K562 (cell line): ENCODE measurements at regions not wholly inside any gene's neighbourhood (a gene's known extent, or its start where the extent isn't known, plus 50 kb on each side); places are given as distances from the start of the nearest gene placed in this dataset.

Source experiments
- ATF3 ChIP-seq, 2 experiments: fragments of 450-650 bp in 1 of 2; sonication (generic) in 1 of 2; formaldehyde crosslinking in 1 of 2; IDR thresholded peaks in 1 of 2; conservative IDR thresholded peaks in 1 of 2; 2 replicates each; pipeline versions ENCODE4 v1.6.1 to v1.8.1; 2016 to 2023; ENCODE audit warnings: mild to moderate bottlenecking in 2 of 2, moderate library complexity in 2 of 2, inconsistent platforms in 1 of 2, missing genetic modification reagents in 1 of 2
- BRD9 ChIP-seq: fragments of 450-650 bp; IDR thresholded peaks from 2 replicates; pipeline ENCODE4 v1.6.1; 2018; ENCODE audit warnings: low read depth; ENCODE audit not compliant: partially characterized antibody
- DPF2 ChIP-seq: fragments of 450-650 bp; IDR thresholded peaks from 2 replicates; pipeline ENCODE4 v1.6.1; 2016
- ESRRB ChIP-seq: fragments of 250-450 bp; sonication (Bioruptor Pico); IDR thresholded peaks from 2 replicates; pipeline ENCODE4 v1.5.0; 2020; ENCODE audit warnings: mild to moderate bottlenecking, moderate library complexity, borderline replicate concordance
- JUND ChIP-seq, 2 experiments: IDR thresholded peaks; 2 replicates in 1 of 2; 3 replicates in 1 of 2; pipeline ENCODE4 v1.6.1; 2011; ENCODE audit warnings: borderline replicate concordance in 2 of 2, low read depth in 2 of 2, low read length in 2 of 2, improper control_type of control experiment in 1 of 2, missing biosample characterization in 1 of 2, missing genetic modification characterization in 1 of 2, missing genetic modification reagents in 1 of 2
- KAT8 ChIP-seq: fragments of 450-650 bp; IDR thresholded peaks from 2 replicates; pipeline ENCODE4 v1.6.1; 2016; ENCODE audit warnings: low read depth, mild to moderate bottlenecking
- MNT ChIP-seq, 2 experiments: fragments of 450-650 bp; conservative IDR thresholded peaks; 2 replicates each; pipeline ENCODE4 v1.6.1; 2017; ENCODE audit warnings: mild to moderate bottlenecking in 2 of 2, moderate library complexity in 2 of 2
- MTA1 ChIP-seq: fragments of 450-650 bp; IDR thresholded peaks from 2 replicates; pipeline ENCODE4 v1.6.1; 2017; ENCODE audit warnings: borderline replicate concordance
- MYC ChIP-seq, 2 experiments: fragments of 250-450 bp in 1 of 2; sonication (Bioruptor Pico) in 1 of 2; IDR thresholded peaks; 2 replicates each; pipeline versions ENCODE4 v1.5.1 to v1.6.1; 2012 to 2021; ENCODE audit warnings: low read depth in 2 of 2, borderline replicate concordance in 1 of 2, improper control_type of control experiment in 1 of 2, low read length in 1 of 2, mild to moderate bottlenecking in 1 of 2, moderate library complexity in 1 of 2
- NFE2 ChIP-seq: IDR thresholded peaks from 2 replicates; pipeline ENCODE4 v1.6.1; 2014; ENCODE audit warnings: antibody characterized with exemption, low read depth
- NR2C2 ChIP-seq, 2 experiments: fragments of 200-800 bp in 1 of 2; sonication (Bioruptor generic) in 1 of 2; sonication (generic) in 1 of 2; formaldehyde crosslinking in 1 of 2; IDR thresholded peaks; 2 replicates each; pipeline versions ENCODE4 v1.6.1 to v1.8.0; 2016 to 2022; ENCODE audit warnings: mild to moderate bottlenecking in 1 of 2, missing compliant biosample characterization in 1 of 2, missing genetic modification characterization in 1 of 2, missing genetic modification reagents in 1 of 2
- PPARD ChIP-seq: fragments of 250-450 bp; sonication (Bioruptor Pico); IDR thresholded peaks from 2 replicates; pipeline ENCODE4 v1.8.0; 2022; ENCODE audit warnings: inconsistent platforms, mild to moderate bottlenecking, moderate library complexity
- RCOR1 ChIP-seq, 2 experiments: IDR thresholded peaks; 2 replicates each; pipeline ENCODE4 v1.6.1; 2012; ENCODE audit warnings: low read depth in 2 of 2, low read length in 2 of 2, borderline replicate concordance in 1 of 2, improper control_type of control experiment in 1 of 2
- RUNX1 ChIP-seq: sonication (generic); IDR thresholded peaks from 2 replicates; pipeline ENCODE4 v1.6.1; 2016; ENCODE audit warnings: antibody characterized with exemption, low read depth
- SMARCE1 ChIP-seq: fragments of 450-650 bp; IDR thresholded peaks from 2 replicates; pipeline ENCODE4 v1.7.1; 2016; ENCODE audit warnings: mild to moderate bottlenecking
- STAT6 ChIP-seq: sonication (generic); formaldehyde crosslinking; IDR thresholded peaks from 2 replicates; pipeline ENCODE4 v1.8.1; 2023; ENCODE audit warnings: mild to moderate bottlenecking, missing genetic modification reagents
- ZNF316 ChIP-seq: fragments of 450-650 bp; IDR thresholded peaks from 2 replicates; pipeline ENCODE4 v1.6.1; 2016
- ZNF589 ChIP-seq: fragments of 200-800 bp; sonication (Bioruptor generic); IDR thresholded peaks from 2 replicates; pipeline ENCODE4 v1.6.1; 2016; ENCODE audit warnings: low read depth, missing genetic modification characterization, missing compliant biosample characterization
- ZNF717 ChIP-seq: fragments of 250-450 bp; sonication (Bioruptor Pico); IDR thresholded peaks from 2 replicates; pipeline ENCODE4 v1.5.0; 2021
- TF ChIP-seq, protein P1 (sequence below), 2 experiments: fragments of 200-800 bp in 1 of 2; sonication (Bioruptor generic) in 1 of 2; sonication (generic) in 1 of 2; formaldehyde crosslinking in 1 of 2; IDR thresholded peaks in 1 of 2; conservative IDR thresholded peaks in 1 of 2; 2 replicates each; pipeline versions ENCODE4 v1.5.0 to v1.6.1; 2016 to 2020; ENCODE audit warnings: missing compliant biosample characterization in 1 of 2, missing genetic modification characterization in 1 of 2, missing genetic modification reagents in 1 of 2

- TF ChIP-seq JUND (IDR thresholded peaks at IDR 0.05; ENCODE audit: borderline replicate concordance, low read depth, low read length) (peak; percentile 81), JUND (tag; IDR thresholded peaks at IDR 0.05; ENCODE audit: borderline replicate concordance, low read depth, low read length) (peak; percentile 54; the same call in 2 of the 3 replicates), PPARD (no peak), ZNF589 (peak; percentile 73; the same call in 1 of the 2 replicates), RUNX1 (no peak), MYC (IDR thresholded peaks at IDR 0.05; ENCODE audit: low read depth, low read length) (no peak), MYC (CRISPR knock-in tag; IDR thresholded peaks at IDR 0.05; ENCODE audit: borderline replicate concordance, low read depth) (no peak), STAT6 (CRISPR knock-in tag) (no peak), ATF3 (IDR thresholded peaks at IDR 0.05) (peak; percentile 77), ATF3 (CRISPR knock-in tag; conservative IDR thresholded peaks at IDR 0.05) (no peak), RCOR1 (IDR thresholded peaks at IDR 0.05; ENCODE audit: borderline replicate concordance in 1 of 2, low read depth in 2 of 2, low read length in 2 of 2) (peak in 1 of 2 experiments; percentile 46; a peak in 1 of 4 replicates), NFE2 (0 out of 2 replicates have a peak, but pooled peaks have one; percentile 13), ESRRB (CRISPR knock-in tag) (no peak), BRD9 (no peak), MTA1 (no peak), DPF2 (peak; percentile 58), ZNF316 (no peak), ZNF717 (no peak), NR2C2 (CRISPR knock-in tag; IDR thresholded peaks at IDR 0.05) (no peak), NR2C2 (tag; IDR thresholded peaks at IDR 0.05) (peak; percentile 36; the same call in 1 of the 2 replicates), SMARCE1 (peak; percentile 71), KAT8 (no peak), MNT (conservative IDR thresholded peaks at IDR 0.05) (no peak)
- TF ChIP-seq, protein P1, sequence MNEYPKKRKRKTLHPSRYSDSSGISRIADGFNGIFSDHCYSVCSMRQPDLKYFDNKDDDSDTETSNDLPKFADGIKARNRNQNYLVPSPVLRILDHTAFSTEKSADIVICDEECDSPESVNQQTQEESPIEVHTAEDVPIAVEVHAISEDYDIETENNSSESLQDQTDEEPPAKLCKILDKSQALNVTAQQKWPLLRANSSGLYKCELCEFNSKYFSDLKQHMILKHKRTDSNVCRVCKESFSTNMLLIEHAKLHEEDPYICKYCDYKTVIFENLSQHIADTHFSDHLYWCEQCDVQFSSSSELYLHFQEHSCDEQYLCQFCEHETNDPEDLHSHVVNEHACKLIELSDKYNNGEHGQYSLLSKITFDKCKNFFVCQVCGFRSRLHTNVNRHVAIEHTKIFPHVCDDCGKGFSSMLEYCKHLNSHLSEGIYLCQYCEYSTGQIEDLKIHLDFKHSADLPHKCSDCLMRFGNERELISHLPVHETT (CRISPR knock-in tag; conservative IDR thresholded peaks at IDR 0.05 in 1 of 2, IDR thresholded peaks at IDR 0.05 in 1 of 2): 0 out of 4 replicates have a peak, but pooled peaks of 1 of the 2 experiments have one; percentile 17
Measured at GRCh38 chr3:152968388-152969024, 133.6 kb downstream of the P2RY1 start (continued).
